NCI-H69 (cell line): ENCODE measurements at regions not wholly inside any gene's neighbourhood (a gene's known extent, or its start where the extent isn't known, plus 50 kb on each side); places are given as distances from the start of the nearest gene placed in this dataset.
"Not testable (repeated sequence)": the region's sequence is repeated elsewhere in the genome, so short reads cannot be mapped to it uniquely, and the experiment has no call there.

Experiments
- DNase-seq: peaks from one replicate; lab custom pipeline; 2025; lab: John Stamatoyannopoulos, UW

DNA sequence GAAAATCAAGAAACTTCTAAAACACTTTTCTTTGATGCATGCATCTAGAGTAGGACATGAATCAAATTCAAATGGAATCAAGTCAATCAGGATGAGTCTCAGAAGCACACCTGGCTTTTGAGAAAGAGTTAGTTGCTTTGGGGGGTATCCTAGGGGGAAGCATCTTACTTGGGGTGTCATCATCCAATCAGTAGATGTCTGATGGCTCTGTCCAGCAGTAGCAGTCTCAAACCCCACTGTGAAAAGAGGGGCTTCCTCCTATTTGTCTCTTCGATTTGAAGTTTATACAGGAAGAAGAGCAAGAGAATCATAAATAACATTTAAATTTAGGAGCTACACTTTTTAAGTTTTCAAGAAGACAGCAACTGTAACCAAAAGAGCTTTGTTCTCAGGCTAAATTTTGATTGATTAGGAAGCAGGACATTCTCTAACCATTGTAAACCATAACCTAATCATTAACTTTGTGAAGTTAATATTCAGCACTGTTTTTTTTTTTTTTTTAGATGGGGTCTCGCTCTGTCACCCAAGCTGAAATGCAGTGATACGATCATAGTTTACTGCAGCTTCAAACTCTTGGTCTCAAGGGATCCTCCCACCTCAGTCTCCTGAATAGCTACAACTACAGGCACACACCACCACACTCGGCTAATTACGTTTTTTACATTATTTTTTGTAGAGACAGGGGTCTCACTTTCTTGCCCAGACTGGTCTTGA is 614.7 kb downstream of the CSNK1G3 start:
- no peak for DNase-seq

DNA sequence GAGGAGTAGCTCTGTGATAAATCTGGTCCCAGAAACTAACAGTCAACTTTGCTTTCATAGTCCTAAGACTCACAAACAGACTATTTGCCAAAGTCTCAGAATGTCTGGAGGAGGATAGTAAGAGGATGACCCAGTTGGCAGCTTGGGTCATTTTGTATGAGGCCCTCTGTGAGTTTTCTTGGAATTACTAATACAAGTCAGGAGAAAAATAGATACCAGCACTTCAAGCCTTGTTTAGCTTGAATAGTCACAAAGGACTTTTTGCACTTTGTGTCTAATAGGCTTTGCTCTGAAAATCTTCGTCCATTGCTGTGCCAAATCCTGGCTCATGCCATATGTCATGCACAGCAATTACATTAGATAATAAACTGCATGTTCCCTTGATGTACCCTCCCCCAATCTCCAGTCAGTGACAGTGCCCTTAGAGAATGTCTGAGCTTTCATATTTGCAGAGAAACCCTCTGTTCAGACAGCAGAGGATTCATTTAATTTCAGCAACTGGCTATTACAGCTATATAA is 612.8 kb downstream of the CSNK1G3 start:
- DNase-seq: peak; percentile 89

DNA sequence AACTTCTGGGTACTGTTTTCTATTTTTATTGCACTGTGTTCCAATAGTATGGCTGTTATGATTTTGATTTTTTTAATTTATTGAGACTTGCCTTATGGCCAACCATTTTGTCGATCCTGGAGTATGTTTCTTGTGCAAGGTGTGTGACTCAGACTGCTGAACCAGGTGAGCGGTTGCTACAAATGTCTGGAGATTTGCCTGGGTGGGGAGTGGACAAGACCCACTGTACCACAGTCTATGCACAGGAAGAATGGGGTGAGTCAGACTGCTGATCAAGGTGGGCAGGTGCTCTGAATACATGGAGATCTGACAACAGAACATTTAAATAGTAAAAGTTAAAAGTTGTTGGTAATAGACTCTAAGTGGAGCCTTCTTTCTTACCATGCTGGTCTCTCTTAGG is 609.2 kb downstream of the CSNK1G3 start:
- DNase-seq: no peak

DNA sequence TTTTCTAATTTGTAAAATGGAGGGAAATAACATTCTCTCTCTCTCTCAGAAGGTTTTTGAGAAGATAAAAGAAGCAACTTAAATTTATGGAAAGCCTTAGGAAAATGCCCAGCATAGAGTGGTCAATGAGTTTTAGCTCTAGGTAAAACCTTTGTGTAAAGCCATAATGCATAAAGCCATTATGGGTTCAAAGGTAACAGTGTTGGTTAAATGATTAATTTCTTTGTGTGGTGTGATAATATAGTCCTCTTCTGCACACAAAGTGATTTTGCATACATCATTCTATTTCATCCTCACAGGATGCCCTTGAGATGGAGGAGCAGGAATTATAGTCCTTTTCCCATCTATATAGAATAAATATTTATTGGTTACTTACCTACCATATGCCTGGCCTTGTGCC is 602.9 kb downstream of the CSNK1G3 start:
- DNase-seq: peak; percentile 44

DNA sequence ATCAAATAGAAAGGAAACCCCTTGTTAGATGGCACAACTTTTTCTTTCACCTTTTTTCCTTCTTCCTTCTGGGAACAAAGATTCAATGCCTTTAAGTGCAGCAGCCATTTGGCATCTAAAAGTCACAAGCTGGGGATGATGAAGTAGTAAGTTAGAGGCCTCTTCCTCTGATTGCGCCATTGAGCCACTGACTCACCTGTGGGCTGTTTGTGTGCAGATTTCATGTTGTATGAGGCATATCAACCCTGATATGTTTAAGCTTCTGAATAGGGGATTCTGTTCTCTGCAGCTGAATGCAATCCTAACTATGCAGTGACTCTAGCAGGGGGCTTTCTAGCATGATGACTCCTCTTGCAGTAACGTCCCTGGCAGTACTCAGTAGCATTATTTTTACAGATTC is 599.9 kb downstream of the CSNK1G3 start:
- DNase-seq: no peak

DNA sequence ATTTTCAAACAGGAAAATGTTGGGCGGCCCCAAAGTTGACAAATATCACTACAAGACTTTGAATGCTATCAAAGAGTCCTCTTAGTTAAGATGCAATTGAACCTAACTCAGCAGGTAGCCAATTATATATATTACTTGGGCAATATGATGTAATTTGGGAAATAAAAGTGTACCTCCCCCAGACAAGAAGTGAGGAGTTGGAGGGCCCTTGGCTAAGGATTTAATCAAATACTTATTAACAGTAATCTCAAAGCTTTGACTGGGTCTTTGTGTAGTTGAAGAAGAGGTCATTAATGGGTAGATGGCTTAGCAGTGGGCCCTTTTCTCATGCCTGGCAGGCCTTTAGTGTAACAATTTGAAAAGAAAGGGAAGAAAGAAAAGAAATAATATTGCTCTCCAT is 599.0 kb downstream of the CSNK1G3 start:
- peak; percentile 21 for DNase-seq

DNA sequence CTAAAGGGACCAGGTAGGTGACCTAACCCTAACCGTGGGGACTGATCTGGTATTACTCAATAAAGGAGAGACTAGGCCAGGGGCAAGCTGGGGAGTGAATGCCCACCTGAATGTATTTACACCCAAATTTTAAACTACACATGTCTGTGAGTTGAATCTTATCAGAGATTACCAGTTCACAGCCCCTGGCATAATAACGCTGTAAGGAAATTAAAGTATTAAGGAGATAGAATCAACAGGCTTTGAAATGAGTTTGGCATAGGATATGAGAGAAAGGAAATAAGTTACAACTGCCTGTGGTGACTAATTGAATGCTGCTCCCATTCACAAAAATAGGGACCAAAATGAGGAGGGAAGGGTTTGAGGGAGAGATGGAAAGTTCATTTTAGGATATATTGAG is 593.3 kb downstream of the CSNK1G3 start:
- DNase-seq: no peak

DNA sequence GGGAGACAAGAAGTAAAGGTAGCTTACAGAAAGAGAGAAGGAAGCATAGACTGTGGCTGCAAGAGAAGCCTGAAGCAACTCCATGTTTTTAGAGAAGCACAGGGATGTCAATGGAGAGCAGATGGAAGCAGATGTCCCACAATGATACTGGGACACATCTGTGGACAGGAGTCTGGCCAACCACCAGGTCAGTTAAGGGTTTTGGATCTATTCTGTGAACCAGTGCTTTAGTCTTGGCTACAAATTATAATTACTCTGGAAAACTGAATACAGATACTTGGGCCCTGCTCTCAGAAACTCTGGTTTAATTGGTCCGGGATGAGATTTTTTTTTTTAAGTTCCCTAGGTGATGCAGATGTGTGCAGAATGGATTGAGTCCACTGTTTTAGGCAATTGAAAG is 592.8 kb downstream of the CSNK1G3 start:
- DNase-seq: no peak

DNA sequence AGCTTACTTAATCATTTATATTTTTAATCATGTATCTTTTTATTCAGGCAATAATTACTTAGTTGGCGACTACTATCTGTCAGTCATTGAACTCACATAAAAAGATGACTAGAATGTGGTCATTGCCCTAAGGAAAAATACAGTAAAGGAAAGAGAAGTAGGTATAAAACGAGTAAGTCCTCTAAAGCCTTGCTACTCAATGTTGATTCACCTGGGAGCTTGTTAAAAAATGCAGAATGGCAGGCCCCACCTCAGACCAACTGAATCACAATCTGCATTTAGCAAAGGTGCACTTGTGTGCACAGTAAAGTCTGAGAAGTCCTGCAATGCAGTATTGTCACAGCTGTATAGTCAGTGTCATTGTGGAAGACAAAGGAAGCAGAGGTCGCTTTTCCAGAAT is 592.4 kb downstream of the CSNK1G3 start:
- DNase-seq: peak; percentile 27

DNA sequence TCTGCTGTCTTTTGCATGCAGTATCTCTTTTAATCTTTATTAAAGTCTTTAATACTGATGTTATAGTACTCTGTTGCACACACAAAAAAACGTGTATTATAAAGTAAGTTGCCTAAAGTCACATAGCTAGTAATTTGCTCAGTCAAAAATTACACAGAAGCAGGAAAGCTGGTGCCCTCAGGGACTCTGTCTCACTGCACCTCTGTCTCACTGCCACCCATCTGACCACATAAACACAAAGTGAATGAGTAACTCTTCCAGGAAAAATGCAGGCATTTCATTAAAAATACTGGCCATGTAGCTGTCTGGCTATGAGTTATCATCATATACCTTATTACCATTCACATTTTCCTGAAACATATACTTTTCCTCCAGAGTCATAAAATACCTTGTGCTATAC is 591.7 kb downstream of the CSNK1G3 start:
- DNase-seq: peak; percentile 57

DNA sequence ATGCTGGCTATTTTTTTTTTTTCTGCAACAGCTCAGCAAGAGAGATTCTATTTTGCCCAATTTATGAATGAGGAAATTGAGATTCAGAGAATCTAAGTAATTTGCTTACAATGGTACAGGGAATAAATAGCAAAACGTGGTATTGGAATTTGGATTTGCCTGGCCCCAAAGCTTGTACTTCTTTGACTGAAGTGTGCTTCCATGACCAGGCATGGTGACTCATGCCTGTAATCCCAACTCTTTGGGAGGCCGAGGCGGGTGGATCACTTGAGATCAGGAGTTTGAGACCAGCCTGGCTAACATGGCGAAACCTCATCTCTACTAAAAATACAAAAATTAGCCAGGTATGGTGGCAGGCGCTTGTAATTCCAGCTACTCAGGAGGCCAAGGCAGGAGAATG is 591.1 kb downstream of the CSNK1G3 start:
- DNase-seq: not testable (repeated sequence)

DNA sequence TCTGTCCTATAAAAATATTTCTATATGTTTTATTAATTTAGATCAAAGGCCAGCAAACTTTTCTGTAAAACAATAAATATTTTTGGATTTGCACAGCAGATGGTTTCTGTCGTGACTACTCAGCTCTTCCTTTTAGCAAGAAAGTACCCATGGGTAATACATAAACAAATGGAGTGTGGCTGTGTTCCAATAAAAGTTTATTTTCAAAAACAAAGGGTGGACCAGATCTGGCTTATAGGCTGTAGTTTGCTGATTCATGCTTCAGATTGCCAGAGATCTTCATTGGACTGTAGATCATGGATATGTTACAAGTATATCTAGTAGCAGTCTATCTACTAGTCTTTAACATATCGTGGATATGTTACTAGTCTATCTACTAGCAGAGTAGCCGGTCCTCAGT is 590.5 kb downstream of the CSNK1G3 start:
- DNase-seq: no peak

DNA sequence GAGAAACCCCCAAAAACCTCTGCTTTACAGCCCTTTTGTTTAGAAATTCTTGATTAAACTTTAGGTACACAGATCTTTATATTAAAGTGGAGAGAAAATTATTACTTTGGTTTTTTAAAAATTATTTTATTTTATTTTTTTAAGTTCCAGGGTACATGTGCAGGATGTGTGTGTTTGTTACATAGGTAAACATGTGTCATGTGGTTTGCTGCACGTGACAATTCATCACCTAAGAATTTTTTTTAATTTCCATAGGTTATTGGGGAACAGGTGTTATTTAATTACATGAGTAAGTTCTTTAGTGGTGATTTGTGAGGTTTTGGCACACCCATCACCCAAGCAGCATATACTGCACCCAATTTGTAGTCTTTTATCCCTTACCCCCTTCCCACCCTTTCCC is 581.7 kb downstream of the CSNK1G3 start:
- DNase-seq: no peak

DNA sequence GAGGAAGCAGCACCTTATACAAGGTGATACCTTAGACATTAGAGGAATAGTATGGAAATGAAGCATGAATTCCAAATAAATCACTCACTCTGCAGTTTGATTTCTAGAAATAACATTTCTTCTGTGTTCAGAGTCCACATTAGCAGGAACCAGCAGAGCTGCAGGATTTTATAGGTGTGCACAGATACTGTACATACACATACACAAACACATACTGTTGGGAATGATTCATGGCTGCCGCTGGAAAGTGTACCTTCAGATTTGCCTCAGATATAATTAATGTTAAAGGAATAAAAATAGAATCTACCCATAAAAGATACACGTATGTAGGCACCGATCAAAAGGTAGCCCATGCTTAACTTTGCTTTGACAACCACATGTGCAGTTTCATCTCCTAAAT is 578.1 kb downstream of the CSNK1G3 start:
- DNase-seq: no peak

DNA sequence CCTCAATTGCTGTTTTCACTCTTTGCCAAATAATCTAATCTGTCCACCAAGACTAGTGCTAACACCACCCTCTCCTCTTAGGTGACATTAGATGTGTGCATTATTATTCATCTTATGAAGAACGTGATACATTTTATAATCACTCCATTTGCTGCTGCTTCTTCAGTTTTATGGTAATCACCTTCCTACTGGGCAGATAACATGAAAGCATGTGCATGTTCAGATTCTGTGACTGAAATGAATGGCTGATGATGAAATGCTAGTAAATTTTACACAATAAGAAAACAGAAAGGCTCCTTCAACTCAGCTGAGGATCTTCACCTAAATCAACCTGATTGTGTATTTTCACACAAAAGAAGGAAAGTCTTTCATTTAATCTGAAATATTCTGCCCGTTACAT is 577.6 kb downstream of the CSNK1G3 start:
- no peak for DNase-seq

DNA sequence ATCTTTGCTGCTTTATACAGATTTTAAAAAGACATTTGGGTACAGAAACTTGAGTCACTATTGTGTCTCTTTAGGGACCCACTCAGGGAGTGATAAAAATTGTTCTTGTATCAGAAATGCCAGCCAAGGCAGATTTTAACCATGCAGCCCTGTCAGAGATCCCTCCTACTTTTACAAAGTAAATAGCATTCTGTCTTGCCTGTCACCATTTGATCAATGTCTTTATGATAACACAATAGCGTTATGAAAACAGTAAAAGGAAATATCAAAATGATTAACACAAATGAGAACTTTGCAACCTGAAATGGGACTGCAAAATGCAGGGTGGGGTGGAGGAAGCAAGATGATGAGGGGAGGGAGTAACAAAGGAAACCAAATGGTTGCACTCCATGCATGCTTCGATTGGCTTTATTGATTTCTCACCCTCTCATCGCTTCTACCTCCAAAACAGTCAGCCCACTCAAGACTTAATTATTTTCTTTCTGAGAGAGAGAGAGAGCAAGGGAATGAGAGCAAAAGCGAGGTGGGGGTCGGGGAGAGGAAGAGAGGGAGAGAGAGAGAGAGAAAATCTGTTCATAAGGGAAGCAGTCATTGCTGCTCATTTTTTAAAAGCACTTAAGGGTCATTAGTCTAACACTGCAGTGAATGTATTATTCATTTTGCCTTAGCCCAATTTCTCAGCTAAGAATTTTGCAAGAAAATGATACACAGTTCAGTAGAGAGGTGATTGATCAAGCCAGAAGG is 576.5 kb downstream of the CSNK1G3 start:
- peak; percentile 60 for DNase-seq

DNA sequence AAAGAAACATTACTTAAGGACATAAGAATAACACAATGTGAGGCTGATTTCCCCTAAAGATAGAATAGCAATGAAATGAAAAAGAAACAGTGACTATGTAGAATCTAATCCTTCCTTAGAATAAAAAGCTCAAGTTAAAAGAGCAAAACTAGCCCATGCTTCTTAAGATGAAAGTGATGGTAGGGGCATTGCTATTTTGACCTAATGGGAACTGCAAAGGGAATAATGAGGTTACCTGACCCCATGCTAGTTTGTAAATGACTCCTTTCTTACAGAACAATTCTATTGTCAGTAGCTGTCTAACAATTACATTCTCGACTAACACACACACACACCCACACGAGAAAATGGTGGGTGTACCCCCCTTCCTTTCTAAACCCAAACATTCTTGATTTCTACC is 575.8 kb downstream of the CSNK1G3 start:
- DNase-seq: peak; percentile 22

DNA sequence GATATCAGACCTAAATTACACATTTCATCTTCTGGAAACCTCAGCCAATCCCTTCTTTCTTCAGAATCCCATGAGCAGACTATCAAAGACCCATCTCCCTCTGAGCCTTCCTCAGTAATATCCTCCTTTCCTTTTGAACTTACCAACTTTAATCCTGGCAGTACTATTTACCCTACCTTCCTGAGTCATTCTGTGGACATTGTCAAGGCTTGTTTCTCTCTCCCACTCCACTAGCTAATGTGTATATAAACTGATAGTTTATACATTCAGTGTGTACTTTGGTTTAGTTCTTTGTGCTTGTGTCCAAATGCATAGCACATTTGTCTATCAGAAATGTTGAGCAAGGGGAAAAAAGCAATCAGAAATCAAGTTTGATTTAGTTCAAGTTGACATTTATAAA is 568.3 kb downstream of the CSNK1G3 start:
- peak; percentile 17 for DNase-seq

DNA sequence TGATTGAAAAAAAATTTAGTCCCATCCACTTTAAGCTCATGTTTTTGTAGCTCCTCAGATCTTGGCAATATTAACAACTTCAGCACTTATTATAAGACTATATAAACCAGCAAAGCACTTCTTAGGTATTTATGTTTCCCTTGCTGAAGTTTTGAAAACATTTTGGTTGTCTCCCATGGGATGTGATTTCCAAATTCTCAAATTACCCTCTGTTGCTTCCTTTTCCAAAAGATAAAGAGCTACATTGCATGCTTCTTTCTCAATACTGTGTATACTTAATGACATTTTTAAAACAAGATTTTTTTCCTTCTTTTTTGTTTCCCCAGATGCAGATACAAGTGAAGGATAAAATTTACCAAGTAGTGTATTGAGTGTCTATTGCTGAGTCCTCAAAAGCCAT is 567.1 kb downstream of the CSNK1G3 start:
- no peak for DNase-seq

DNA sequence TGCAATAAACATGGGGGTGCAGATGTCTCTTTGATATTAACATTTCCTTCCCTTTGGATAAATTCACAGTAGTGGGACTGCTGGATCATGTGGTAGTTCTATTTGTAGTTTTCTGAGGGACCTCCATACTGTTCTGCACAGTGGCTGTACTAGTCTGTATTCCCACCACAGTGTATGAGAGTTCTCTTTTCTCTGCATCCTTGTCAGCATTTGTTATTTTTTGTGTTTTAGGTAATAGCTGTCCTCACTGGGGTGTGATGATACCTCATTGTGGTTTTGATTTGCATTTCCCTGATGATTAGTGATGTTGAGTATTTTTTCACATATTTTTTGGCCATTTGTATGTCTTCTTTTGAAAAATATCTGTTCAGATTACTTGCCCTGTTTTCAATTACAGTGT is 562.5 kb downstream of the CSNK1G3 start:
- DNase-seq: no peak

DNA sequence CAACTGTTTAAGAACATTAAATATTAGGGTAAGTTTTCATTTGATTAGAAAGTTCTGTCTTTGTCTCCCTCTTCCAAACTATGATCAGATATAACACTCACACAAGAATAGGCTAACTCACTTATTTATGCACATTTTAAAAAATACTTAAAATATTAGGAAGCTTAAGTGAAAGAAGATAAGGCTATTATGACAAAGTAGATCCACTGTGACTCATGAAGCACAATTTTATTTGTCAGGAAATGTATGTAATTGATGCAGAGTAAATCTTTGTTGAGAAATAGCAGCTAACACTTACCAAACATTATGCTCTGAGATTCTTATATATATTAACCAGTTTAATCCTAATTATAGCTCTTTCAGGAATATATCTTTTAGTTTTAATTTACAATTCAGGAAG is 560.6 kb downstream of the CSNK1G3 start:
- DNase-seq: no peak

DNA sequence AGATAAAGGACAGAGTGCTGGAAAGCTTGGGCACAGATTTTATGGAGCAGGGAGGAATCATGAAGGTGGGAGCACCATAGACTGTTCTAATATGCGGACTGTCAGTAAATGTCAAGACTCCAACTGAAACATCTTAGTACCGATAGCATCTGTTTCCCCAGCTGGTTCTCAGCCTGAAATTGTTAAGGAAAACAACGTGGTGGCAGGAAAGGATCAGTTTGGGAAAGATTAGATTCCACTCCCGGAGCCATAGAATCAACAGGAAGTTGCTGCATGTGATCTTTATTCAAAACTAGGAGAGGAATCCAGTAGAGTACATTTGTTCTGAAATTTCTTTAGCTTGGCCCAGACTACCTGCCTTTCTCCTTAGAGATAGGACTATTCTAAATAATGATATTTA is 559.1 kb downstream of the CSNK1G3 start:
- no peak for DNase-seq

DNA sequence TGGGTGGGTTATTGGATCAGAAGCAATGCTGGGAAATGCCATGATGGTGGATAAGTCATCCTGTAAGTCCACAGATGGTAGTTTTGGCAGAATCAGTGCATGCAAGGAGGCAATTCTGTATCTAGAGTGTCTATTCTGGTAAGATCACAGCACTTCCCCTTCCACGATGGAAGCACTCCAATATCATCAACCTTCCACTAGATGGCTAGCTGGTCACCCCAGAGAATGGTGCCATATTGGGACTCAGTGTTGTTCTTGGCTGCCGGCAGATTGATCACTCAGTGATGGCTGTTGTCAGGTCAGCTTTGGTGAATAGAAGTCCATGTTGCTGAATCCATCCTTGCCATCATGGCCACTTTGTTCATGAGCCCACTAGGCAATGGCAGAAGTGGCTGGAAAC is 553.5 kb downstream of the CSNK1G3 start:
- peak; percentile 19 for DNase-seq

DNA sequence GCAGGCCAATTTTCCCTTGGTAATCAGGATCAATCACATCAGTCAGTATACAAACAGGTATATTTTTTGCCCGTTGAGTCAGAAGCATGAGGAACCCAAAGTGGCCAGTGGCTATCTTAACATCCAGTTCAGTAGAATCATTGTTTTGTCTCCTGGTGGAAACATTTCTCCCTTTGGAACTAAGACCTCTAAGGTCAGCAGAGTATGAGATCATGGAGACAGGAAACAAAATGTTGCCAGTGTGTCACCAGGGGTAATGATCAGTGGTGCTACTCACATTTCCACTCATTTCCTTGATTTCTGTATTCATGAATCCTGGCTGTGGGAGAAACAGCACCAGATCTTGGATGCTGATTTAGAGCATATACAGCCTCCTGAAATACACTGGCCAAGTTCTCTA is 553.0 kb downstream of the CSNK1G3 start:
- DNase-seq: no peak
